ENCODE measurements at regions not wholly inside any gene's neighbourhood (a gene's known extent, or its start where the extent isn't known, plus 50 kb on each side); places are given as distances from the start of the nearest gene placed in this dataset.

DNA sequence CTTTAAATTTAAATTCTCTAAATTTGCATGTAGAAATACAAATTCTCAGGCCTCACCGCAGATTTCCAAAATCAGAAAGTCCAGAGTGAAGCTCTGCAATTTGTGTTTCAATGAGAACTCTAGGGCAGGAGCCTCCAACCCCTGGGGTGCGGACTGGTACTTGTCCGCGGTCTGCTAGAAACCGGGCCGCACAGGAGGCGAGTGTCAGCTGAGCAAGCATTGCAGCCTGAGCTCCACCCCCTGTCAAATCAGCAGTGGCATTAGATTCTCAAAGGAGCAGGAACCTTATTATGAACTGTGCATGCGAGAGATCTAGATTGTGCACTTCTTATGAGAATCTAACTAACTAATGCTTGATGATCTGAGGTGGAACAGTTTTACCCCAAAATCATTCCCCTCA is 203.0 kb upstream of the PCSK2 start:
- no peak for DNase-seq

GRCh38 chr20:17024513-17025119 is 202.2 kb upstream of the PCSK2 start:
- DNase-seq = no peak

- DNase-seq = no peak
Observed at GRCh38 chr20:17026346-17026745, 200.5 kb upstream of the PCSK2 start.

DNA sequence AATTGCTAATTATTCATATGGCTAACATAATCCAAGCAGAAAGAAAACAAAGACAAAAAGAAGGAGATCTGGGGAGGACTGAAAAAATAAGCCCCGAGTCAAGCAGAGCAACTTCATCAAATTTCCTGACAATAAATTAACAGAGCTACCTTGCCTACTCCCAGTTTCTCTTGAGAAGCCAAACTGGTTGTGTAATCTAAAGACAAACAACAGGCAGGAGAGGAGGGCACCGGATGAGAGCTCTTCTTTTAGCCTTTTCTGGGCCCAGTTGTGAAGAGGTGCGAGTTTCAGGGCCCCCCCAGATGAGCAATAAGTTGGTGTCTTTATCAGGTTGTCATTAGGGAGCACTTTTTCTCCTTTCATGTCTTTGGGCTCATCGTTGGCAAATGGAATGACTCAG is 197.1 kb upstream of the PCSK2 start:
- no peak for DNase-seq

DNA sequence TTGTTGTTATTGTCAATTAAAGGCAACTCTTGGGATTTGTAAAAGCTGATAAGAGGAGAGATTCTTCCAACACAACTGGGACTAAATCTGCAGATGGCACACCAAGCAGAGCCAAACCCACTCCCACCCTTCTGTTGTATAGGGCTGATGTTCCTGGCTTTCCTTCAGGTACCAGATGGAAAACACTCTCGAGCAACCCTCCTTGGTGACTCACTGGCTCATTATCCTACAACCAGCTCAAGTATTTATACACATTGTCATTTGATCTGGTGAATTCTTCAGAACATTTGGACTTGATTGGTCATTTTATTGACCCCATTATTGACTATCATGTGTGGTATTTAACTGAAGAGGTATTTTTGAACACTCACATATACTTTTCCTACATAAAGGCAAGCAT is 190.3 kb upstream of the PCSK2 start:
- no peak for DNase-seq

DNA sequence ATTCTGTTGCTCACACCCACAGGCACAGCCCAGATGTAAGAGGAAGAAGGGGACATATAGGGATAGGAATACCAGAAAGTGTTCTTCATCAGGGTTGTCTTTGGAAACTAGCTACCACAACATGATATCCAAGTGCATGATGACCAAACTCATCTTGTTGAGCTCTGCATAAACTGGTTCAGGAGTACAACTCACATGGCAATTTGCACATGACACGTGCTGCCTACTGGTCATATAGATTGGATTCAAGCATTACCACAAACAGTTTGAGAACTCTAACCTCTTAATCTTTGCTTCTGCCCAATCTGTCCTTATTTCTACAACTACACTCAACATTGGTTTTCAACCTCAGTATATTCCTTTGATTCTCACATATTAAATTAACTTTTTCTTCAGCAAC is 184.7 kb upstream of the PCSK2 start:
- no peak for DNase-seq

- no peak for DNase-seq
Observed at GRCh38 chr20:17043323-17043722, 183.5 kb upstream of the PCSK2 start.

- DNase-seq = no peak
Observed at GRCh38 chr20:17044891-17045290, 181.9 kb upstream of the PCSK2 start.

DNA sequence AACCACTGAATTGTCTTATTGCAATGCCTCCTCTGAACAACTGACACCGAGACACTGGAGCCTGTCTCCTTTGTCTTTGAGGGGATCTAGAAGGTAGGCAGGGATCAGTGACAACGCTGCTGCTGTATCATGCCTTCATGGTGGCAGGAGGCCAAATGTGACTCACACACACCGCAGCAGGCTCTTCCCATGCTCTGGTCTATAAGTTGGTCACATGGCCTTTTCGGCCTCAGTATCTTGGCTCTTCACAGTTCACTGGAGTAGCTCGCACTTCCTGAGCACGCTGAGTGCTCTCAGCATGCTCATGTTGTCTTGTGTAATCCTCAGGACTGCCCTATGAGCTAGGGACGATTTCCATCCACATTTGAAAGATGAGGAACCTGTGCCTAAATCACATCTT is 167.4 kb upstream of the PCSK2 start:
- no peak for DNase-seq

DNA sequence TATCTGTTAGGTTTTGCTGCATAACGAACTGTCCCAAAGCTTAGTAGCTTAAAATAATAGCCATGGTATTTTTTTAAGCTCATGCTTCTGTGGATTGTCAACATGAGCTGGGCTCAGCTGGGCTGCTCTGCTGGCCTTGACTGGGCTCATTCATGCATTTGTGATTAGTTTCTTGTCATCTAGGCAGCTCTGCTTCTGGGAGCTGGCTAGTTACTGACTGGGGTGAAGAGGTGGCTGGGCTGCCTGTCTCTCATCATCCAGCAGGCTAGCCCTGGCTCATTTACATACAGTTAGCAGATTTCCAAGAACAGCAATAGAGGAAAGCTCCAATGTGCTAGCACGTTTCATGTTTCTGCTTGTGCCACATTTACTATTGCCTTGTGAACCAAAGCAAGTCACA is 165.1 kb upstream of the PCSK2 start:
- DNase-seq = no peak

DNA sequence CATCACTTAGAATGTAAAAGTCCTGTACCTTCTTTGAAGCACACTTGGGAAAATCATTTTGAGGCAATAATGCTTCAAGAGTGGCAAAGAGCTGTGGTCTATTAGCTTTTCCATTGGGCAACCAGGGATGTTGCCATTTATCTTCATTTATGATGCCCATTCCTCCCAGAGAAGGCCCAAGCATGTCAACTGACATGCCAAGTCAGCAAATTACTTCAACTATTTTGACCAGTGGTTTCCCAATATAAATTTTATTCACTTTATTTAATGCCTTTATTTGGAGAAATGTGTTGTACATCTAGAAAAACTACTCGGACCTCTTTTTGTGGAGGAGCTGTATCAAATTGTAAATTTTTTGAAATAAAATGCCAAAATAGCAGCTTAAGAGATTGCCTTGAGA is 164.1 kb upstream of the PCSK2 start:
- DNase-seq = no peak

DNA sequence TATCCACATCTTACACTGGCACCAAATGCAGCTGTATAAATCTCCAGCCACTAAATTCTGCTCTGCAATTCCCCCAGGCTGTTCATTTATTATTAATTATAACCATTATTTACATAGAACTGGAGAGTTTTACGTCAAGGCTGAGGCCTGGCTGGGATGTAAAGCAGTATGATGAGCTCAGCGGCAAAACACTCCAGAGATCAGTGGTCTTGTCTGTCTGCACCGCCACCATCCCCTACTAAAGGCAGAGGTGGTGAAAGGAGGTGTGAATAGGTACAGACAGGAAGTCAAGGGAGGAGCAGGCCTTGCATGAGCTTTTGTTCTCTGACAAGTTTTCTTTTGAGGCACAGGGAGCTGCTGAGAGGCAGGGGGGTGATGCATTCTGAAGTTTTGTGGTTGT is 159.9 kb upstream of the PCSK2 start:
- no peak for DNase-seq

- DNase-seq = no peak
Observed at GRCh38 chr20:17068084-17068711, 158.6 kb upstream of the PCSK2 start.

- no peak for DNase-seq
Observed at GRCh38 chr20:17077030-17077429, 149.8 kb upstream of the PCSK2 start.

GRCh38 chr20:17083738-17084137 is 143.1 kb upstream of the PCSK2 start:
- DNase-seq = no peak

GRCh38 chr20:17084909-17085308 is 141.9 kb upstream of the PCSK2 start:
- no peak for DNase-seq

DNA sequence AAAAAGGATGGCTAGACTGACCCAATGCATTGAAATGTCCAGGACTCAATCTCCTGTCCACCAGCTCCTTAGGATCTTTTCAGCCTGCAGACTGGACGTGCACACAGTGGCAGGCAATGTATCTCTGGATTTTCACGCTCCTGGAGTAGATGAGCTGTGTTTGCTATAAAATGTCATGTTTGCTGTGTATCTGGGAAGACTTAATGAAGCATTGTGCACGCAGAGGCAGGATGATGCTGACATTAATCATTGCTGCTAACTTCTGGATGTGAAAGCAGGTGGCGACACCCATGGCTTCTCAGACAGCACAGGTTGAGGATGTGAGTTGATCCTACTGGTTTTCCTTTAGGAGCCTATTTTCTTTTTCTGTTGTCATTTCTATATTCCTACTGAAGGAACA is 133.1 kb upstream of the PCSK2 start:
- DNase-seq = no peak

GRCh38 chr20:17097603-17098002 is 129.2 kb upstream of the PCSK2 start:
- DNase-seq = no peak

GRCh38 chr20:17100506-17100905 is 126.3 kb upstream of the PCSK2 start:
- DNase-seq = no peak

GRCh38 chr20:17107127-17107526 is 119.7 kb upstream of the PCSK2 start:
- DNase-seq = no peak

- no peak for DNase-seq
Observed at GRCh38 chr20:17108896-17109295, 117.9 kb upstream of the PCSK2 start.

DNA sequence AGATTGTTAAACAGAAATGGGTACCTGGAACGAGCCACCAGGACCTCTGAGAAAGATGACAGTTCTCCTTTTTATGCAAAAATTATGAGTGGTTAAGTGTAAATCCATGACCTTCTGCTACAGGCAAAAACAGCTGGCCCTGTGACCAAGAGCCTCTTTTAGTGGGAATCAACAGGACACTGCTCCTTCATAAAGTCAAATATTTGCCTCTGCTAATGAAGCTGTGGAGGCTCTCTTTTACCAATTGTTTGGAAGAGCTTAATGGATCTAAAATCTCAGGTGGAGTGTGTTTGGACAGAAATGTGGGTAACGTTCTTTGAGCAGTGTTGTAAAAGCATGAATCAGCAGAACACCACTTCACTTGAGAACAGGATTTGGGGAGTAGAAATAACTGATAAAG is 117.5 kb upstream of the PCSK2 start:
- no peak for DNase-seq

DNA sequence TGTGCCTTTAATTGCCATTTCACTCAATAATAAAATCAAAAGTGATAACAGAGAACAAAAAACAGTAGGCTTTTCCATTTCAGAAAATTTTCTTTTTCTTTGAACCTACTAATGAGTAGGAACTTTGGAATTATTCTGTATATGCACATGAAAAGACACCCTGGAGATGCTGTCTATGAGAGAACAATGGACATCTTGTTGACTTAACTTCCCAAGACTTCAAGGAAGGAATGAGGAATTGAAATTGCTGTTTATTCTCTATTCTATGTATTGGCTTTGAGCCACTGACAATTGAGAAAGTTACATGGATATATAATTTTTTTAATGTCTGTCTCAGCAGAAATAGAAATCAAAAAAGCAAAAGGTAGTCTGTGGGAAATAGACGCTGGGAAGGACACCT is 98.6 kb upstream of the PCSK2 start:
- no peak for DNase-seq

DNA sequence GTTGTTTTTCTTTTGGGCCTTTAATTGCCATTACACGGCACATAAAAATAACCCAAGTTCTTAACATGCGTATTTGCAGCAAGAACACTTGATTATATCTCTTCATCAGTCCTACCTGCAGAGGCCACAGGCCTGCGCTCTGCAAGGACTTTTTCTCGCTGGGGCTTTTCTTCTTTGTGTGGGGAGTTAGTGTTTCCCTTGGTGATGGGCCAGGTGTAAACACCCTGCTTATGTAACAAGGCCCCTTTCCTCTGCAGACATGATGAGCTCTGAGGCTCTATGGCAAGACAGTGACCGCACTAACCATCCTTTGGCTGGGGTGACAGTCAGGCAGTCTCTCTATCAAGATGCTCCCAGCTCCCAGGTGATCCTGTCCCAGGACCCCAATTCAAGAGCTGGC is 97.8 kb upstream of the PCSK2 start:
- no peak for DNase-seq

DNA sequence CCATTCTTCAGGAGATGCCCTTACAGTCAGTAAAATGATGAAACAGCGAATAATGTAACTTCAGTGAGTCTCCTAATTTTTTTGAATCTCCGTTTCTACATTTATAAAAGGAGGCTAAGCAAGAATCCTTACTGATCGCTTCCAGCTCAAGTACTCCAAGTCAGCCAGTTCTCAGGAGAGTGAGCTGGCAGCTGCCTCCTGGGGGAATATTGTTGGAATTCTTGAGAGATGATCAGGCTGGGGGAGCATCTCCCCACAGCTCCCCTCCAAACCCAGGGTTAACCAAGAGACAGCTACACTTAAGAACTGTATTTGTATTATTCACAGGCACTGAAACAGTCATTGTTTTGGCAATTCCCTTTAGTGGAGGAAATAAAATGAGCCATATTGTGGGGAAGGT is 89.1 kb upstream of the PCSK2 start:
- DNase-seq = no peak
